Uterus (tissue), 2 donors: ENCODE measurements at regions not wholly inside any gene's neighbourhood (a gene's known extent, or its start where the extent isn't known, plus 50 kb on each side); places are given as distances from the start of the nearest gene placed in this dataset.

ENCODE experiments used
- POLR2A ChIP-seq, 2 donors: fragments of 450-650 bp; IDR thresholded peaks; one replicate each; pipeline ENCODE4 v1.6.1; 2016; ENCODE audit warnings: antibody characterized with exemption in 2 of 2, mild to moderate bottlenecking in 1 of 2, moderate library complexity in 1 of 2
- TF ChIP-seq, protein P1 (sequence below), 4 experiments: fragments of 200-600 bp in 2 of 4; fragments of 450-650 bp in 2 of 4; sonication (generic) in 2 of 4; IDR thresholded peaks; one replicate each; pipeline ENCODE4 v1.5.1; 2016 to 2019; ENCODE audit warnings: antibody characterized with exemption in 4 of 4, mild to moderate bottlenecking in 2 of 4, moderate library complexity in 1 of 4

DNA sequence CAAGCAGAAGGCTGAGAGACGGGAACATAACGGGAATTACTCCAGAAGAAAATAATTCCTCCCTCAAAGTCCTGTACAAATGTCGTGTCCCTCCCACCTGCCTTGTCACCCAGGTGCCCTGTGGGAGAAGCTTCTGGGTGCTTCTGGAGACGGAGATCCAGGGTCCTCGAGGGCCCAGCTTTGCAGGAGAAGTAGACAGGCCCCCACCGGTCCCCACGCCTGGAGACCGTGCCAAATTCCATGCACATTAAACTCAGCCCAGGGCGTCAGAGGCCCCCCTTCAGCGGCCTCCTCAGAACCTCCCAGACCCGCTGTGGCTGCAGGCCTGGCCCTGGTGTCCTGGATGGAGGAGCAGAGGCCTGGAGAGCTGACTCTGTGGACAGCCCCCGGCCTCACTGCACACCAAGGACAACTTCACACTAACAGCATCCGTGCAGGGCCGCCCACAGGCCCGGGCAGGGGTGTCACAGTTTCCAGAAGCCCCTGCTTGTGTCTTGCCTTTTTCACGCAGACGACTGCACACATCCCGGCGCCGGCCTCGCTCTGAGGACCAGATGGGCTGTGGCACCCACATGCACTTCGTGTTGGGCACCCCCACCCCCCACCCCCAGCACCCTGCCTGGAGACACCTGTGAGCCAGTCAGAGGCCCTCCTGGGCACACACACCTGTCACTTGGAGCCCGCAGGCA is 734.3 kb downstream of the BRD1 start:
- TF ChIP-seq, protein P1, sequence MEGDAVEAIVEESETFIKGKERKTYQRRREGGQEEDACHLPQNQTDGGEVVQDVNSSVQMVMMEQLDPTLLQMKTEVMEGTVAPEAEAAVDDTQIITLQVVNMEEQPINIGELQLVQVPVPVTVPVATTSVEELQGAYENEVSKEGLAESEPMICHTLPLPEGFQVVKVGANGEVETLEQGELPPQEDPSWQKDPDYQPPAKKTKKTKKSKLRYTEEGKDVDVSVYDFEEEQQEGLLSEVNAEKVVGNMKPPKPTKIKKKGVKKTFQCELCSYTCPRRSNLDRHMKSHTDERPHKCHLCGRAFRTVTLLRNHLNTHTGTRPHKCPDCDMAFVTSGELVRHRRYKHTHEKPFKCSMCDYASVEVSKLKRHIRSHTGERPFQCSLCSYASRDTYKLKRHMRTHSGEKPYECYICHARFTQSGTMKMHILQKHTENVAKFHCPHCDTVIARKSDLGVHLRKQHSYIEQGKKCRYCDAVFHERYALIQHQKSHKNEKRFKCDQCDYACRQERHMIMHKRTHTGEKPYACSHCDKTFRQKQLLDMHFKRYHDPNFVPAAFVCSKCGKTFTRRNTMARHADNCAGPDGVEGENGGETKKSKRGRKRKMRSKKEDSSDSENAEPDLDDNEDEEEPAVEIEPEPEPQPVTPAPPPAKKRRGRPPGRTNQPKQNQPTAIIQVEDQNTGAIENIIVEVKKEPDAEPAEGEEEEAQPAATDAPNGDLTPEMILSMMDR (IDR thresholded peaks at IDR 0.05): no peak
- no peak for TF ChIP-seq POLR2A (IDR thresholded peaks at IDR 0.05)
